A673 (cell line): ENCODE measurements at regions not wholly inside any gene's neighbourhood (a gene's known extent, or its start where the extent isn't known, plus 50 kb on each side); places are given as distances from the start of the nearest gene placed in this dataset.

Experiments
- BruUV-seq: library from RNA; stranded (reverse); fragments of 400-500 nt; replicated peaks from 2 replicates; lab custom pipeline; 2021; lab: Mats Ljungman, UMichigan
- CTCF ChIA-PET: fragments of 300-600 bp; sonication (Branson Sonifier 250); formaldehyde crosslinking; loops from one replicate; lab custom pipeline; 2022; ENCODE audit warnings: antibody characterized with exemption; lab: Charles Lee
- POLR2A ChIA-PET: fragments of 300-600 bp; sonication (Branson Sonifier 250); formaldehyde crosslinking; loops from one replicate; lab custom pipeline; 2022; ENCODE audit warnings: antibody characterized with exemption; ENCODE audit not compliant: low non-redundant PET; lab: Charles Lee
- DNase-seq: peaks from one replicate; pipeline ENCODE4 v3.0.0-alpha.2; 2015; ENCODE audit warnings: low spot score
- H3K27ac ChIP-seq: fragments of 200-600 bp; sonication (generic); 2 replicates; pipeline ENCODE4 v1.5.1; 2016; ENCODE audit warnings: mixed run types, low read depth, mild to moderate bottlenecking, mixed read lengths, antibody characterized with exemption, low read length; ENCODE audit not compliant: poor library complexity, severe bottlenecking
- H3K27me3 ChIP-seq: fragments of 200-600 bp; sonication (generic); replicated peaks from 2 replicates; pipeline ENCODE4 v1.6.1; 2017; ENCODE audit warnings: mixed run types, low read depth, mild to moderate bottlenecking, mixed read lengths, antibody characterized with exemption, low read length; ENCODE audit not compliant: insufficient read depth, poor library complexity
- H3K36me3 ChIP-seq: fragments of 200-600 bp; sonication (generic); 2 replicates; pipeline ENCODE4 v1.6.1; 2016; ENCODE audit warnings: mixed run types, mild to moderate bottlenecking, mixed read lengths, antibody characterized with exemption, low read length; ENCODE audit not compliant: insufficient read depth, poor library complexity, severe bottlenecking
- H3K4me1 ChIP-seq: fragments of 200-600 bp; sonication (generic); 2 replicates; pipeline ENCODE4 v1.6.1; 2017; ENCODE audit warnings: mixed run types, mild to moderate bottlenecking, mixed read lengths, antibody characterized with exemption, low read length; ENCODE audit not compliant: insufficient read depth, poor library complexity, severe bottlenecking
- H3K4me3 ChIP-seq: fragments of 200-600 bp; sonication (generic); 2 replicates; pipeline ENCODE4 v1.5.1; 2016; ENCODE audit warnings: low read depth, mixed run types, mild to moderate bottlenecking, mixed read lengths, low read length; ENCODE audit not compliant: poor library complexity, severe bottlenecking
- H3K9me3 ChIP-seq: fragments of 200-600 bp; sonication (generic); 2 replicates; pipeline ENCODE4 v1.6.1; 2016; ENCODE audit warnings: mixed run types, low read depth, mild to moderate bottlenecking, mixed read lengths, antibody characterized with exemption, low read length; ENCODE audit not compliant: poor library complexity, severe bottlenecking
- EZH2 ChIP-seq: fragments of 200-600 bp; sonication (generic); IDR thresholded peaks from 2 replicates; pipeline ENCODE4 v1.6.1; 2017; ENCODE audit warnings: borderline replicate concordance, low read depth, mild to moderate bottlenecking, mixed read lengths, antibody characterized with exemption, low read length; ENCODE audit not compliant: poor library complexity, severe bottlenecking
- intact Hi-C: fragments of 100-400 bp; cut with micrococcal nuclease; formaldehyde crosslinking; loops from one replicate; pipeline ENCODE4 v1.10.0; 2022; ENCODE audit not compliant: unreplicated experiment
- TF ChIP-seq, protein P1 (sequence below): fragments of 300-800, 200-600 bp; sonication (generic); conservative IDR thresholded peaks from 2 replicates; pipeline ENCODE4 v1.5.1; 2017; ENCODE audit warnings: low read depth, mild to moderate bottlenecking, antibody characterized with exemption, low read length, moderate library complexity, mixed read lengths

DNA sequence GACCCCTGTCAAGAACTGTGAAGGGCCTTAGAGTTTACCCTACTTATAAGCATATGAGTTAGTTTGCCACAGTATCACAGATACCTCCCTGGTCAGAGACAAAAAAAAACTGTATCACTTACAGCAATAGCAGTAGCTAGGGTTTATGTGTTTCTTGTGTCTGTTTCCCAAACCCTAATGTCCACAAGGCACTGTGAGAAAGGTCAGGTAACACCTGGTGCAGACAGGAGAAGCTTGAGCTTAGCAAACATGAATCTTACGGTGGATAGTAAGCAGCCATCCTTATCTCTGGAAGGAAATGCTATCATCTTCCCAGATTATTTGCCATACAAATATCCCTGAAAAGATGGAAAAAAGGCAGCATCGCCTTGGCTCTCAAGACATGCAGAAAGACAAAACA, 208.5 kb upstream of the KCNN2 start:
- H3K4me1 ChIP-seq, result no peaks in the 10 kb centered on the region
- no peaks in the 10 kb centered on the region for H3K36me3 ChIP-seq
- BruUV-seq, result no TSS peak
- ChIA-PET POLR2A (no interaction called here), CTCF (no interaction called here)
- H3K9me3 ChIP-seq, result no peaks in the 10 kb centered on the region
- no peak for TF ChIP-seq EZH2
- TF ChIP-seq, protein P1, sequence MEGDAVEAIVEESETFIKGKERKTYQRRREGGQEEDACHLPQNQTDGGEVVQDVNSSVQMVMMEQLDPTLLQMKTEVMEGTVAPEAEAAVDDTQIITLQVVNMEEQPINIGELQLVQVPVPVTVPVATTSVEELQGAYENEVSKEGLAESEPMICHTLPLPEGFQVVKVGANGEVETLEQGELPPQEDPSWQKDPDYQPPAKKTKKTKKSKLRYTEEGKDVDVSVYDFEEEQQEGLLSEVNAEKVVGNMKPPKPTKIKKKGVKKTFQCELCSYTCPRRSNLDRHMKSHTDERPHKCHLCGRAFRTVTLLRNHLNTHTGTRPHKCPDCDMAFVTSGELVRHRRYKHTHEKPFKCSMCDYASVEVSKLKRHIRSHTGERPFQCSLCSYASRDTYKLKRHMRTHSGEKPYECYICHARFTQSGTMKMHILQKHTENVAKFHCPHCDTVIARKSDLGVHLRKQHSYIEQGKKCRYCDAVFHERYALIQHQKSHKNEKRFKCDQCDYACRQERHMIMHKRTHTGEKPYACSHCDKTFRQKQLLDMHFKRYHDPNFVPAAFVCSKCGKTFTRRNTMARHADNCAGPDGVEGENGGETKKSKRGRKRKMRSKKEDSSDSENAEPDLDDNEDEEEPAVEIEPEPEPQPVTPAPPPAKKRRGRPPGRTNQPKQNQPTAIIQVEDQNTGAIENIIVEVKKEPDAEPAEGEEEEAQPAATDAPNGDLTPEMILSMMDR, result no peak
- intact Hi-C loops, result no loop called here
- no peak overlapping the region for H3K27ac ChIP-seq
- no peaks in the 10 kb centered on the region for H3K27me3 ChIP-seq
- H3K4me3 ChIP-seq, result no peak overlapping the region
- no peak for DNase-seq

DNA sequence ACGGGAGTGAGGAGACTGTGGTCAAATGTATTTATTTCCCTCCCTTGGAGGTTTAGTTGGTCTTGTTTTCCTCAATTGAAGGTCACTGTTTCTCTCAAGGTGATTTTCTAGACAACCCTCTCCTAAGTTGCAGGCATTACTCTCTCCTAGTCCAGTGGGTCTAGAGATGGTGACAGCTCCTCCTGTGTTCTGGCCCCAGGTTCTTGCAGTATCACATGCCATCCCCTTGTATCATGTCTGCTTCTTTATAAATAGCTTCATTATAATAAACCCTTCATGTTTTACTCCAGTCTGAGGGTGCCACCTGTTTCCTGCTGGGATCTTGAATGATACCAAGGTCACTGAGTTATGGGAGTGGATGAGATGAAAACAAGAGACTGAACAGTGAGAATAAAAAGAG, 208.0 kb upstream of the KCNN2 start:
- POLR2A ChIA-PET, result no interaction called here
- intact Hi-C loops, result no loop called here
- Histone ChIP-seq H3K27ac (no peak overlapping the region), H3K4me1 (no peaks in the 10 kb centered on the region), H3K4me3 (no peak overlapping the region), H3K27me3 (no peaks in the 10 kb centered on the region), H3K9me3 (no peaks in the 10 kb centered on the region), H3K36me3 (no peaks in the 10 kb centered on the region)
- no TSS peak for BruUV-seq
- TF ChIP-seq, protein P1, result no peak
- TF ChIP-seq EZH2, result no peak
- CTCF ChIA-PET, result no interaction called here
- no peak for DNase-seq

DNA sequence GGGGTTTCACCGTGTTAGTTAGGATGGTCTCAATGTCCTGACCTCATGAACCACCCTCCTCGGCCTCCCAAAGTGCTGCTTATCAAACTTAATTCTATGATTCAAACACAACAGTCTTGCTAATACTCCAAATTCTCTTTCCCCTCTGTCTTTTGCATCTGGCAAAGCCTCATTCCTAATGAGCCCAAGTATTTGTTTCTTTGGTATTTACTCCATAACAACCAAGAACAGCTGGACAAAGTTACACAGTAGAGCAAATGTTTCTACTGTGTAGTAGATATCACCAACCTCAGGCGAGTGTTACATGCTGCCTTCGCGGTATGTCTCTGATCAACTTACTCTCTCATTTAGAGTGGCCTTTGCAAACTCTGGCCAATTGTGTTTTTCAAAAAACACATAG, 195.8 kb upstream of the KCNN2 start:
- ChIA-PET POLR2A (no interaction called here), CTCF (no interaction called here)
- intact Hi-C loops, result no loop called here
- Histone ChIP-seq H3K4me3 (no peak overlapping the region), H3K27ac (no peak overlapping the region), H3K9me3 (no peaks in the 10 kb centered on the region), H3K27me3 (no peaks in the 10 kb centered on the region), H3K36me3 (no peaks in the 10 kb centered on the region), H3K4me1 (no peaks in the 10 kb centered on the region)
- BruUV-seq, result no TSS peak
- TF ChIP-seq, protein P1, result no peak
- no peak for TF ChIP-seq EZH2
- no peak for DNase-seq
